Vagina (tissue), 2 donors: ENCODE measurements at regions not wholly inside any gene's neighbourhood (a gene's known extent, or its start where the extent isn't known, plus 50 kb on each side); places are given as distances from the start of the nearest gene placed in this dataset.

Experiments
- DNase-seq, 2 donors: peaks; one replicate each; pipeline ENCODE4 v3.0.0-alpha.2; 2017; ENCODE audit errors: extremely low spot score in 2 of 2
- H3K27ac ChIP-seq: fragments of 200-600 bp; sonication (generic); one replicate; pipeline ENCODE4 v1.5.1; 2019
- H3K27me3 ChIP-seq: fragments of 200-600 bp; sonication (generic); one replicate; pipeline ENCODE4 v1.5.1; 2019
- H3K36me3 ChIP-seq, 2 donors: fragments of 200-600 bp; sonication (generic); one replicate each; pipeline ENCODE4 v1.5.1; 2017 to 2019
- H3K4me1 ChIP-seq: fragments of 200-600 bp; sonication (generic); one replicate; pipeline ENCODE4 v1.5.1; 2019
- H3K4me3 ChIP-seq, 2 donors: fragments of 200-600 bp; sonication (generic); 1 replicate in 1 of 2; 2 replicates in 1 of 2; pipeline ENCODE4 v1.5.1; 2016 to 2019
- H3K9me3 ChIP-seq: fragments of 200-600 bp; sonication (generic); one replicate; pipeline ENCODE4 v1.5.1; 2019
- POLR2A ChIP-seq, 2 donors: fragments of 450-650 bp; IDR thresholded peaks; one replicate each; pipeline ENCODE4 v1.6.1; 2017; ENCODE audit warnings: antibody characterized with exemption in 2 of 2, mild to moderate bottlenecking in 2 of 2, moderate library complexity in 2 of 2
- POLR2AphosphoS5 ChIP-seq, 2 donors: sonication (generic); formaldehyde crosslinking; IDR thresholded peaks; one replicate each; pipeline ENCODE4 v1.9.0; 2017; ENCODE audit warnings: antibody characterized with exemption in 2 of 2, mild to moderate bottlenecking in 2 of 2, low read depth in 1 of 2; ENCODE audit not compliant: insufficient read depth in 1 of 2
- intact Hi-C: fragments of 100-400 bp; cut with DNase I; formaldehyde crosslinking; loops from one replicate; pipeline ENCODE4 v1.15.1; 2023
- TF ChIP-seq, protein P1 (sequence below), 3 experiments: fragments of 450-650 bp in 2 of 3; fragments of 200-600 bp in 1 of 3; sonication (generic) in 1 of 3; IDR thresholded peaks; one replicate each; pipeline ENCODE4 v1.5.1; 2017 to 2019; ENCODE audit warnings: antibody characterized with exemption in 3 of 3, mild to moderate bottlenecking in 2 of 3, moderate library complexity in 2 of 3

DNA sequence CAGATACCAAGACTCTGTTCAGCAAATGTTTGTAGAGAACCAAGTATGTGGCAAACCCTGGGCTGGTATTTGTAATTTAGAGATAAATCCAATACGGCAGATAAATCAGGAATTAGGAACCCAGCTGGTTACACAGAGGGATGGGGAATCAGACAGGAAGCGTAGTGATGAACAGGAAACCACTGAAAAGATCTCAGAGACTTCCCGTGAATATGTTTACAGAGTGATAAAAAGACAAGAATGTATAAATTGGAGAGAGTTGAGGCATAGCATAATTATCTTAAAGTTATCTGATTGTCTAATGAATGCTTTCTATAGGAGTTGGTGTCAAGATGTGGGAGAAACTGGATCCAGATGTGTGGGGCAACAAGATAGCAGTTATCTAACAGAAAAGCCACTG lies 246.6 kb upstream of the SMARCA2 start:
- Histone ChIP-seq H3K27ac (no peak overlapping the region), H3K27me3 (no peaks in the 10 kb centered on the region), H3K4me1 (no peaks in the 10 kb centered on the region), H3K36me3 (no peaks in the 10 kb centered on the region), H3K9me3 (no peaks in the 10 kb centered on the region), H3K4me3 (no peak overlapping the region)
- intact Hi-C loops, result no loop called here
- TF ChIP-seq POLR2A (IDR thresholded peaks at IDR 0.05) (no peak), POLR2AphosphoS5 (IDR thresholded peaks at IDR 0.05; ENCODE audit: insufficient read depth in 1 of 2, low read depth in 1 of 2) (no peak)
- TF ChIP-seq, protein P1, sequence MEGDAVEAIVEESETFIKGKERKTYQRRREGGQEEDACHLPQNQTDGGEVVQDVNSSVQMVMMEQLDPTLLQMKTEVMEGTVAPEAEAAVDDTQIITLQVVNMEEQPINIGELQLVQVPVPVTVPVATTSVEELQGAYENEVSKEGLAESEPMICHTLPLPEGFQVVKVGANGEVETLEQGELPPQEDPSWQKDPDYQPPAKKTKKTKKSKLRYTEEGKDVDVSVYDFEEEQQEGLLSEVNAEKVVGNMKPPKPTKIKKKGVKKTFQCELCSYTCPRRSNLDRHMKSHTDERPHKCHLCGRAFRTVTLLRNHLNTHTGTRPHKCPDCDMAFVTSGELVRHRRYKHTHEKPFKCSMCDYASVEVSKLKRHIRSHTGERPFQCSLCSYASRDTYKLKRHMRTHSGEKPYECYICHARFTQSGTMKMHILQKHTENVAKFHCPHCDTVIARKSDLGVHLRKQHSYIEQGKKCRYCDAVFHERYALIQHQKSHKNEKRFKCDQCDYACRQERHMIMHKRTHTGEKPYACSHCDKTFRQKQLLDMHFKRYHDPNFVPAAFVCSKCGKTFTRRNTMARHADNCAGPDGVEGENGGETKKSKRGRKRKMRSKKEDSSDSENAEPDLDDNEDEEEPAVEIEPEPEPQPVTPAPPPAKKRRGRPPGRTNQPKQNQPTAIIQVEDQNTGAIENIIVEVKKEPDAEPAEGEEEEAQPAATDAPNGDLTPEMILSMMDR (IDR thresholded peaks at IDR 0.05), result no peak
- DNase-seq, result no peak

DNA sequence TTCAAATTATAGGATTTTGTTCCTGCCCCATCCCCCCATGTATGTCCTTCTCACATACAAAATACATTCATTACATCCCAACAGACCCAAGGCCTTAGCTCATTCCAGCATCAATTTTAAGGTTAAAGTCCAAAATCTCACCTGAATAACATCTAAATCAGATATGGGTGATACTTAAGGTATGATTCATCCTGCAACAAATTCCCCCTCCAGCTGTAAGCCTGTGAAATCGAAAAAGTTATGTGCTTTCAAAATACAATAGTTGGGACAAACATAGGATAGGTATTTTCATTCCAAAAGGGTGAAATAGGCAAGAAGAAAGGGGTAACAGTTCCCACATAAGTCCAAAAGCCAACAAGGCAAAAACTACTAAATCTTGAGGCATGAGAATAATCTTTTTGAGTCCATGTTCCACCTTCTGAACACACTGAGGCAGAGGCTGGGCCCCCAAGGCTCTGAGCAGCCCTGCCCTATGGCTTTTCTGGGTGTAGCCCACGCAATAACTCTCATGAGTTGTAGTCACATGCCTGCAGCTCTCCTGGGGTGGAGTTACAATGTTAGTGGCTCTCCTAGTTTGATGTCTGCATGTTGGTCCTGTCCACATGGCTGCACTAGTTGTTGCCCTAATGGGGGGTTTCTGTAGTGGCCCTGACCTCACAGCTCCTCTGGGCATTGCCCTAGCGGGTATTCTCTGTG lies 243.9 kb upstream of the SMARCA2 start:
- DNase-seq, result no peak
- Histone ChIP-seq H3K4me3 (no peak overlapping the region), H3K27ac (no peak overlapping the region), H3K27me3 (no peaks in the 10 kb centered on the region), H3K36me3 (no peaks in the 10 kb centered on the region), H3K9me3 (no peaks in the 10 kb centered on the region), H3K4me1 (no peaks in the 10 kb centered on the region)
- intact Hi-C loops, result no loop called here
- TF ChIP-seq, protein P1 (IDR thresholded peaks at IDR 0.05), result no peak
- TF ChIP-seq POLR2A (IDR thresholded peaks at IDR 0.05) (no peak), POLR2AphosphoS5 (IDR thresholded peaks at IDR 0.05; ENCODE audit: insufficient read depth in 1 of 2, low read depth in 1 of 2) (no peak)

DNA sequence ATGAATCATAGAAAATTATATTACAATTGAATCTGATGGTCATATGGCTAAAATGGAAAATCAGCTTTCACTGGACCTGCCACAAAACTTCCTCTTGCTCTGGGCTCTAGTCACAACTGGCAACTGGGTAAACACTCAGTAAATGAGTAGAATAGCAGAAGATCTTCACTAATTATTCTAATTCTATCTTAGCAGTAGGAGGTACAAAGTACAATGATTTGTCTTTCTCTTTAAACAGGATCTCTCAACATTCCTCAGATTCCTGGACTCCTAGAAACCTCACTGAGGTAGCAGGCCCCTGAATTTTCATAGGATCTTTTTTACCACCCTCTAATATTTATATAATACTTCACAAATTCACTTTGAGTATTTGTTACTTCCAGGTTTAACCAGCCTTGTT lies 239.9 kb upstream of the SMARCA2 start:
- H3K36me3 ChIP-seq, result no peaks in the 10 kb centered on the region
- no peaks in the 10 kb centered on the region for H3K4me1 ChIP-seq
- DNase-seq, result no peak
- TF ChIP-seq POLR2A (IDR thresholded peaks at IDR 0.05), result no peak
- H3K27me3 ChIP-seq, result no peaks in the 10 kb centered on the region
- intact Hi-C loops, result no loop called here
- no peak overlapping the region for H3K4me3 ChIP-seq
- H3K9me3 ChIP-seq, result no peaks in the 10 kb centered on the region
- no peak overlapping the region for H3K27ac ChIP-seq

DNA sequence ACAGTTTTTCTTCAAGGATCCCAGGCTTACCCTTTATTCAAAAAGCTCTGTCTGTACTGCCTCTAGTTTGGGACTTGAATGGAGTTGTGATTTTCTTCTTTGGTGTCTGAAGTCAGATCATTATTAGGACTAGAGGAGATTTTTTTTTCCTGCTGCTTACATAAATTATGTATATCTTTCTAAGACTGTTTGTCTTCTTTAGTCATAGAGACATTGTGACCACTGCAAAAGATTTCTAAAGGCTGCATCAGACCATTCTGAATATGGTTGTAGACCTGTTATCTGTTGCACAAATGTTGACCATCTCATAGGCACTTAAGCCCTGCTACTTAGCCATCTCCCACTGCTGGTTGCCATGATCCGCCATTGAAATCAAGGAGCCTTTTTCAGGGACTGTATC lies 238.5 kb upstream of the SMARCA2 start:
- TF ChIP-seq POLR2A (IDR thresholded peaks at IDR 0.05), result no peak
- no peak for DNase-seq
- no peaks in the 10 kb centered on the region for H3K27me3 ChIP-seq
- H3K4me1 ChIP-seq, result no peaks in the 10 kb centered on the region
- no peak overlapping the region for H3K27ac ChIP-seq
- no peaks in the 10 kb centered on the region for H3K36me3 ChIP-seq
- H3K4me3 ChIP-seq, result no peak overlapping the region
- intact Hi-C loops, result no loop called here
- no peaks in the 10 kb centered on the region for H3K9me3 ChIP-seq

DNA sequence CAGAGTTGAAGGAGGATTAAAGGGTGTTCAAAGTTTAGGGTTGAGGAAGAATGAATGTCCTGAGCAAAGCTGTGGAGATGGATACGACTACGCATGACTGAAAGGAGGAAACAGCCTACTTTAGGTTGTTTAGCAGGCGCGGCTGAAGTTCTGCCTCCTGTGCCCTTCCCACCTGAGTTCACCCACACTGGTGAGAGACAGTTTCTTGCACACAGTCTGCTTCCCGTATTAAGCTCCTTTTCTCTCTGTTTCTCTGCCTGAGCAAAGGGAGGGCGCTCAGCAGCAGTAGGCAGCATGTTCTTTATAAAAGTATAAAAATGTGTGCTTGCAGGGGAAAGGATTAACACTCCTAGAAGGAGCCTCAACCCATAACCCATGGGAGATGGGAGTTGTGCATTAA lies 224.0 kb upstream of the SMARCA2 start:
- H3K27me3 ChIP-seq, result no peaks in the 10 kb centered on the region
- TF ChIP-seq POLR2AphosphoS5 (IDR thresholded peaks at IDR 0.05; ENCODE audit: insufficient read depth in 1 of 2, low read depth in 1 of 2), result no peak
- TF ChIP-seq, protein P1 (IDR thresholded peaks at IDR 0.05), result no peak
- no peak for TF ChIP-seq POLR2A (IDR thresholded peaks at IDR 0.05)
- H3K4me3 ChIP-seq, result no peak overlapping the region
- no peak for DNase-seq
- H3K9me3 ChIP-seq, result no peaks in the 10 kb centered on the region
- no peak overlapping the region for H3K27ac ChIP-seq
- H3K4me1 ChIP-seq, result no peaks in the 10 kb centered on the region
- intact Hi-C loops, result no loop called here
- no peaks in the 10 kb centered on the region for H3K36me3 ChIP-seq

DNA sequence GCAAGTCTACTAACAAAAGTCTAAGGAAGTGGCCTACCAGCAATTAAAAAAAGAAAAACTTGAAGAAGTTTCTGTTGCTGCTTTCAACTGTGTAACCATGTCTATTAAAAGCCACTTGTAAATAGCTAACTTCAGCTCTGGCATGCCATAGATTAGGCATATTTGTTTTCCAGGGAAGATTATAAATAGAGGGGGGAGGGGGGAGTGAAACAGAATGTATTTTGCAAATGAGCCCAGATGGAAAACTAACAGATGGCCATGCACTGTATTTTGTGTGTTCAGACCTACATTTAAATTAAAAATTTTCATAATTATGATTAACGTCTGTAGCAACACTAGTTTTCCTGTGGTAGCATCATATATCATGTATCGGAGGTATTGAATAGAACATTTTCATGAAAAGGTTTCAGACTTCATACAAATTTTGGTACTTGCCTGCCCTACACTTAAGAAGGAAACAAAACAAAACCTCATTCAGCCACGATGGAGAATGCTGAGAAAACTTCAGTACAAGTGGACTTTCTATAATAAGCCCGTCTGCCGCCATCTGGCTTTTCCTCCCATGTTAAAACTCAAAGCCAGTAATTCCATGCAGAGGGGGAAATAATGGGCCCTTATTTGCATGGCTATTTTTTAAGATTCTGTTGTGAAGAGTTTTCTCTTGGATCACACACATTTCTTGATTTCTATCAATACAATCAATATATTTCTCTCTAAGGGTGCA lies 220.4 kb upstream of the SMARCA2 start:
- Histone ChIP-seq H3K27ac (no peak overlapping the region), H3K4me3 (no peak overlapping the region), H3K9me3 (no peaks in the 10 kb centered on the region), H3K4me1 (no peaks in the 10 kb centered on the region), H3K27me3 (no peaks in the 10 kb centered on the region), H3K36me3 (no peaks in the 10 kb centered on the region)
- no peak for DNase-seq
- intact Hi-C loops, result no loop called here
- TF ChIP-seq POLR2AphosphoS5 (IDR thresholded peaks at IDR 0.05; ENCODE audit: insufficient read depth in 1 of 2, low read depth in 1 of 2) (no peak), POLR2A (IDR thresholded peaks at IDR 0.05) (no peak)
- TF ChIP-seq, protein P1 (IDR thresholded peaks at IDR 0.05), result no peak
